Chondrocyte (in vitro differentiated cells): ENCODE measurements at regions not wholly inside any gene's neighbourhood (a gene's known extent, or its start where the extent isn't known, plus 50 kb on each side); places are given as distances from the start of the nearest gene placed in this dataset.

ENCODE experiments used
- DNase-seq: peaks from one replicate; pipeline ENCODE4 v3.0.0; 2021; ENCODE audit warnings: mixed read lengths, low spot score
- H3K27ac Mint-ChIP-seq: one replicate; pipeline ENCODE4 v1.8.0; 2021; ENCODE audit warnings: mild to moderate bottlenecking, moderate library complexity, mixed read lengths; ENCODE audit not compliant: unreplicated experiment
- H3K27me3 Mint-ChIP-seq: 2 replicates; pipeline ENCODE4 v1.8.0; 2021; ENCODE audit warnings: low read depth, mixed read lengths
- H3K36me3 Mint-ChIP-seq: 2 replicates; pipeline ENCODE4 v1.8.0; 2021; ENCODE audit warnings: low read depth, mixed read lengths
- H3K4me1 Mint-ChIP-seq: 2 replicates; pipeline ENCODE4 v1.8.0; 2021; ENCODE audit warnings: low read depth, mild to moderate bottlenecking, mixed read lengths
- H3K4me3 Mint-ChIP-seq: one replicate; pipeline ENCODE4 v1.8.0; 2021; ENCODE audit warnings: mild to moderate bottlenecking, moderate library complexity, mixed read lengths; ENCODE audit not compliant: unreplicated experiment
- H3K9me3 Mint-ChIP-seq: 2 replicates; pipeline ENCODE4 v1.8.0; 2021; ENCODE audit warnings: low read depth, mixed read lengths
- TF ChIP-seq, protein P1 (sequence below): fragments of 200-600 bp; sonication (generic); IDR thresholded peaks from 2 replicates; pipeline ENCODE4 v1.5.0; 2021; ENCODE audit warnings: antibody characterized with exemption, mild to moderate bottlenecking, moderate library complexity

DNA sequence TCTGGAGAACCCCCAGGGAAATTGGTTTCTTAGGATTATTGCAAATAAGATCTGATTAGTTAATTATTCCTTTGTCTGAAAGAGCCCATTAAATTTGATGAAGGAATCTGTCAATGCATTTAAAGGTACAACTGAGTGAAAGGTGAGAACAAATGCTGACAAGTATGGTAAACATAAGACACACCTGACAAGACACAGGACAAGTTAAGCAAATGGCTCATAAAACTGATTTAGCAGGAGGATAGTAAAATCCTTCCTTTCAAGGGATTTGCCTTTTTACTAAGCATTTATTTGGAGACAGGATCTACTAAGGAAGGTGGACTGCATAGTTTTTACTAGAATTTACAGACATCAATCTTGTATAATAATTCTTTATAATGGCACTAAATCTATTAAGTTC lies 553.9 kb downstream of the SPRY1 start:
- no peak for DNase-seq
- no peaks in the 10 kb centered on the region for H3K4me1 Mint-ChIP-seq
- H3K9me3 Mint-ChIP-seq = no peaks in the 10 kb centered on the region
- H3K27ac Mint-ChIP-seq = no peak overlapping the region
- H3K4me3 Mint-ChIP-seq = no peak overlapping the region
- TF ChIP-seq, protein P1, sequence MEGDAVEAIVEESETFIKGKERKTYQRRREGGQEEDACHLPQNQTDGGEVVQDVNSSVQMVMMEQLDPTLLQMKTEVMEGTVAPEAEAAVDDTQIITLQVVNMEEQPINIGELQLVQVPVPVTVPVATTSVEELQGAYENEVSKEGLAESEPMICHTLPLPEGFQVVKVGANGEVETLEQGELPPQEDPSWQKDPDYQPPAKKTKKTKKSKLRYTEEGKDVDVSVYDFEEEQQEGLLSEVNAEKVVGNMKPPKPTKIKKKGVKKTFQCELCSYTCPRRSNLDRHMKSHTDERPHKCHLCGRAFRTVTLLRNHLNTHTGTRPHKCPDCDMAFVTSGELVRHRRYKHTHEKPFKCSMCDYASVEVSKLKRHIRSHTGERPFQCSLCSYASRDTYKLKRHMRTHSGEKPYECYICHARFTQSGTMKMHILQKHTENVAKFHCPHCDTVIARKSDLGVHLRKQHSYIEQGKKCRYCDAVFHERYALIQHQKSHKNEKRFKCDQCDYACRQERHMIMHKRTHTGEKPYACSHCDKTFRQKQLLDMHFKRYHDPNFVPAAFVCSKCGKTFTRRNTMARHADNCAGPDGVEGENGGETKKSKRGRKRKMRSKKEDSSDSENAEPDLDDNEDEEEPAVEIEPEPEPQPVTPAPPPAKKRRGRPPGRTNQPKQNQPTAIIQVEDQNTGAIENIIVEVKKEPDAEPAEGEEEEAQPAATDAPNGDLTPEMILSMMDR = no peak
- H3K36me3 Mint-ChIP-seq = no peaks in the 10 kb centered on the region
- no peaks in the 10 kb centered on the region for H3K27me3 Mint-ChIP-seq

DNA sequence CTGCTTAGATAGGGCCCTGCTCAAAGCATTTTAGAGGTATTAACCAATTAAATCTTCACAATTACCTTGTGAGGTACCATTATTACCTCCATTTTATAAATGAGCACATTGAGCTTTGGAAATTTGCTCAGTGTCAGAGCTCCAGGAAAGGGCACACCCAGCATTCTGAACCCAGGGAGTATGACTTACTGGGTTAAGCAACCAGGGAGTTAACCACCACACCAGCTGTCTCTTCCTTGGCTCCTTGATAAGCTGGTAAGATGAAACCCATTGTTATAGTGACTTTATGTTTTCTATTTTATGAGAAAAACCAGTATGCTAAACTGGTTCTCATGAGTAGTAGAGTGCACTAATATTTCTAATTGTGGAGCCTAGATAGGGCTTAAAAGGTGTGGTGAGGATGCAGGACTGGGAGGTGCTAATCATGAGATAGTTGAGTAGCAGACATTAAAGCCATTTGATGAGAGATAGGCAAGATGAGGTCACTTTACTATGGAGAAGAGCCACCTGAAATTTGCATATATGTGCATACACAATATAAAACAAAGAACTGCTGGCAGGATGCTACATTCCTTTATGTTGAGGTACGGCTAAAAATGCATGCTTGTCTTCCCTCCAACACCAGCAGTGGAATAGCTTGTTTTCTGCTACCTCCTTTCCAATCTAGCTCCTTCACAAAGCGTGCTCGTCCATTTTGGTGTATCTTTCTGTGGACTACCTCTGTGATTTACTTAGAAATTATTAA lies 556.1 kb downstream of the SPRY1 start:
- no peaks in the 10 kb centered on the region for H3K36me3 Mint-ChIP-seq
- no peaks in the 10 kb centered on the region for H3K4me1 Mint-ChIP-seq
- no peak overlapping the region for H3K4me3 Mint-ChIP-seq
- TF ChIP-seq, protein P1 = no peak
- no peak overlapping the region for H3K27ac Mint-ChIP-seq
- H3K9me3 Mint-ChIP-seq = no peaks in the 10 kb centered on the region
- H3K27me3 Mint-ChIP-seq = no peaks in the 10 kb centered on the region
- DNase-seq = no peak

DNA sequence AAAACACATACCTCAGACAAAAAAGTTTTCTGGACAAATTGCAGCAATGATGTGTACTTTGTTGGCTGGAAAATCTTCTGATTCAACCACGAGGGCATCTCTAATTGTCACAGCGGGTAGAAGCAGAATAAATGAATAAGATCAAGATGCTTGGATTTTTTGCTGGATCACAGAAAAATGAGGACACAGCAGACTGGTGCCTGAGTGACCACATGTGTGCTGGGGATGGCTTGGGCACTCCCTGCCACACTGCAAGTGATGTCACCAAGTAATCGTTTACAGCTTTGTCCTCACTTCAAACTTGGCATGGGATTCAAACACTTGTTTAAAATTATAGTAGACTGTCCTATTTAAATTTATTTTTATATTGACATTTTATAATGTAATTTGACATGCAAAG lies 557.0 kb downstream of the SPRY1 start:
- no peak overlapping the region for H3K4me3 Mint-ChIP-seq
- H3K9me3 Mint-ChIP-seq = peaks cover 2% of the 10 kb centered on the region
- H3K36me3 Mint-ChIP-seq = no peaks in the 10 kb centered on the region
- no peaks in the 10 kb centered on the region for H3K27me3 Mint-ChIP-seq
- no peaks in the 10 kb centered on the region for H3K4me1 Mint-ChIP-seq
- no peak overlapping the region for H3K27ac Mint-ChIP-seq
- TF ChIP-seq, protein P1 = no peak
- no peak for DNase-seq

DNA sequence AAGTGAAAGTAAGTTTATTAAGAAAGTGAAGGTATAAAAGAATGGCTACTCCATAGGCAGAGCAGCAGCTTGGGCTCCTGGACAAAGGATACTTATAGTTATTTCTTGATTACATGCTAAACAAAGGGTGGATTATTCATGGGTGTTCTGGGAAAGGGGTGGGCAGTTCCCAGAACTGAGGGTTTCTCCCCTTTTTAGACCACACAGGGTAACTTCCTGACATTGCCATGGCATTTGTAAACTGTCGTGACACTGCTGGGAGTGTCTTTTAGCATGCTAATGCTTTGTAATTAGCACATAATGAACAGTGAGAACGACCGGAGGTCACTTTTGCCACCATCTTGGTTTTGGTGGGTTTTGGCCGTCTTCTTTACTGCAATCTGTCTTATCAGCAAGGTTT lies 557.6 kb downstream of the SPRY1 start:
- no peaks in the 10 kb centered on the region for H3K36me3 Mint-ChIP-seq
- TF ChIP-seq, protein P1 = no peak
- H3K9me3 Mint-ChIP-seq = peaks cover 3% of the 10 kb centered on the region
- H3K4me1 Mint-ChIP-seq = no peaks in the 10 kb centered on the region
- H3K27me3 Mint-ChIP-seq = no peaks in the 10 kb centered on the region
- H3K27ac Mint-ChIP-seq = no peak overlapping the region
- H3K4me3 Mint-ChIP-seq = no peak overlapping the region
- no peak for DNase-seq

DNA sequence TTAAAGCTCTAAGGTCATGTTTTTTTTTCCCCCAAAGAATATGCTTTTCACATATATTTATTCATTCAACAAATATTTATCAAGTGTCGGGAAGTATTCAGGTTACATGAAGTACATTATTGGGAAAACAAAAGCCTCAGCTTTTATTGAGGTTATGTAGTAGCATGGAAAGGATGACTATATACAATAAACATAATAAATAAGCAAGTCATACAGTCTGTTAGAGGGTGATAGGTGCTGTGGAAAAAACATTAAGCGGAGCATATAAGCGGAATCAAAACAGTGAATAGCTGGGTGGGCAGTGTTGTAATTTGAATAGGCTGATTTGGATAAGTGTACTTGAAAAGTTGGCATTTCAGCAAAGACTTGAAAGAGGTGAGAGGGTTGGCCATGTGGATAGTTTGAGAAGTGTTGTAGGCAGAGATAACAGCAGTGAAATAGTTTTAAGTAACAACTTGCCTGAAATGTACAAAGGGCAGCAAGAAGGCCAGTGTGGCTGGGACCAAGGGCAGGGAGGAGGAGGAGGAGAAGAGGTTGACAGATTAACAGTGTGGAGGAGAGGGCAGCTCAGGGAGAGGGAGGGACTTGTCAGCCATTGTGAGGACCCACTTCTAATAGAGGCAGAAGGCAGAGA lies 558.7 kb downstream of the SPRY1 start:
- H3K27me3 Mint-ChIP-seq = no peaks in the 10 kb centered on the region
- no peaks in the 10 kb centered on the region for H3K4me1 Mint-ChIP-seq
- no peaks in the 10 kb centered on the region for H3K36me3 Mint-ChIP-seq
- H3K4me3 Mint-ChIP-seq = no peak overlapping the region
- DNase-seq = no peak
- TF ChIP-seq, protein P1 = no peak
- H3K27ac Mint-ChIP-seq = no peak overlapping the region
- H3K9me3 Mint-ChIP-seq = peaks cover 3% of the 10 kb centered on the region
